Thyroid gland (tissue), 4 donors: ENCODE measurements at regions not wholly inside any gene's neighbourhood (a gene's known extent, or its start where the extent isn't known, plus 50 kb on each side); places are given as distances from the start of the nearest gene placed in this dataset.
"Not testable (repeated sequence)": the region's sequence is repeated elsewhere in the genome, so short reads cannot be mapped to it uniquely, and the experiment has no call there.

Experiments used
- DNase-seq, 2 donors: peaks; one replicate each; pipeline ENCODE4 v3.0.0-alpha.2; 2019
- H3K27ac ChIP-seq, 3 donors: fragments of 200-600 bp; sonication (generic); 1 replicate in 2 of 3; 2 replicates in 1 of 3; pipeline ENCODE4 v1.5.1; 2016 to 2019; ENCODE audit warnings: mild to moderate bottlenecking in 1 of 3, moderate library complexity in 1 of 3
- H3K27me3 ChIP-seq: fragments of 200-600 bp; sonication (generic); one replicate; pipeline ENCODE4 v1.5.1; 2019
- H3K36me3 ChIP-seq, 2 donors: fragments of 200-600 bp; sonication (generic); one replicate each; pipeline ENCODE4 v1.5.1; 2016 to 2019
- H3K4me1 ChIP-seq, 2 donors: fragments of 200-600 bp; sonication (generic); one replicate each; pipeline ENCODE4 v1.5.1; 2017 to 2019
- H3K4me3 ChIP-seq, 3 donors: fragments of 200-600 bp; sonication (generic); replicated peaks in 1 of 3; 1 replicate in 2 of 3; 2 replicates in 1 of 3; pipeline ENCODE4 v1.5.1; 2016; ENCODE audit warnings: mild to moderate bottlenecking in 1 of 3
- H3K9me3 ChIP-seq: fragments of 200-600 bp; sonication (generic); one replicate; pipeline ENCODE4 v1.5.1; 2017
- POLR2A ChIP-seq, 2 donors: fragments of 450-650 bp; IDR thresholded peaks; one replicate each; pipeline ENCODE4 v1.6.1; 2017; ENCODE audit warnings: antibody characterized with exemption in 2 of 2, mild to moderate bottlenecking in 2 of 2, moderate library complexity in 1 of 2
- WGBS, 2 donors: methylation state at CpG; one replicate each; pipeline ENCODE4 v1.1.5; 2017; 5-methylcytosine and 5-hydroxymethylcytosine counted together
- intact Hi-C: fragments of 100-400 bp; cut with DNase I; formaldehyde crosslinking; loops from one replicate; pipeline ENCODE4 v1.15.1; 2023
- TF ChIP-seq, protein P1 (sequence below), 6 experiments: fragments of 200-600 bp in 3 of 6; fragments of 450-650 bp in 3 of 6; sonication (generic) in 3 of 6; IDR thresholded peaks; one replicate each; pipeline ENCODE4 v1.5.1; 2016 to 2019; ENCODE audit warnings: antibody characterized with exemption in 6 of 6, mild to moderate bottlenecking in 2 of 6, inconsistent platforms in 1 of 6, moderate library complexity in 1 of 6

DNA sequence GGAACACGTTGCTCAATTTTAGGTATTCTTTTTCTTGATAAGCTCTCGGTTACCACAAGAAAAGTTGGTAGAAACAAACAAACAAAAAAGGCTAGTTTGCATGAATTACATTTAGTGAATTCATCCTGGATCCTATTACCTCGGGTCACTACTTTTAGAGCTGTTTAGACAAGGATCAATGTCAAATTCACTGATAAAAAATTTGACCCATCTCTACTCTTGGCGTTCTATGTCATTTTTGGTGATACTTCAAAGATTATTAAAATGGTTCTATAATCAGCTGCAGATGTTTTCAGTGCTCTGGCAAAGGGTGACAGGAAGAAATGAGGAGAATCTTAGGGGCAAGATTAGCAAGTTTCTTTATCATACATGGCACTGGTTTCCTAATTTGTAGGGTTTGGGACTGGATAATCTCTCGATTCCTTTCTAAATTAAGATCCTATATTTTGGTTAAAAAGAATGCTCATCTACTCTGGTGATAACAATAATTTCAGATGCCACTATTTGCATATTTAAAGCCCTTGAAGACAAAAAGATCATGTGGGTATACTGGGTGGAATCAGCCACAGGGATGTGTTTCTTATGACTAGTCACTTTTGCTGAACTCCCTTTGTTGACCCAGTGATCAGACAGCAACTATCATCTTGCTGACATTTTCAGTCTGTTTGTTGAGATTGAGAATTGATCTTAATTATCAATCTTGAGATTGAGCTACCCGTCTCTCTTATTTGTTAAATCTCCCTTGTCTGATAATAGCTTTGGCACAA, 442.9 kb downstream of the AASDHPPT start:
- no peak overlapping the region for H3K4me3 ChIP-seq
- no peak overlapping the region for H3K27ac ChIP-seq
- WGBS, 2 donors = 82 to 84% methylated on average over 6 of the region's 6 CpGs
- H3K9me3 ChIP-seq = no peaks in the 10 kb centered on the region
- intact Hi-C loops = no loop called here
- TF ChIP-seq, protein P1, sequence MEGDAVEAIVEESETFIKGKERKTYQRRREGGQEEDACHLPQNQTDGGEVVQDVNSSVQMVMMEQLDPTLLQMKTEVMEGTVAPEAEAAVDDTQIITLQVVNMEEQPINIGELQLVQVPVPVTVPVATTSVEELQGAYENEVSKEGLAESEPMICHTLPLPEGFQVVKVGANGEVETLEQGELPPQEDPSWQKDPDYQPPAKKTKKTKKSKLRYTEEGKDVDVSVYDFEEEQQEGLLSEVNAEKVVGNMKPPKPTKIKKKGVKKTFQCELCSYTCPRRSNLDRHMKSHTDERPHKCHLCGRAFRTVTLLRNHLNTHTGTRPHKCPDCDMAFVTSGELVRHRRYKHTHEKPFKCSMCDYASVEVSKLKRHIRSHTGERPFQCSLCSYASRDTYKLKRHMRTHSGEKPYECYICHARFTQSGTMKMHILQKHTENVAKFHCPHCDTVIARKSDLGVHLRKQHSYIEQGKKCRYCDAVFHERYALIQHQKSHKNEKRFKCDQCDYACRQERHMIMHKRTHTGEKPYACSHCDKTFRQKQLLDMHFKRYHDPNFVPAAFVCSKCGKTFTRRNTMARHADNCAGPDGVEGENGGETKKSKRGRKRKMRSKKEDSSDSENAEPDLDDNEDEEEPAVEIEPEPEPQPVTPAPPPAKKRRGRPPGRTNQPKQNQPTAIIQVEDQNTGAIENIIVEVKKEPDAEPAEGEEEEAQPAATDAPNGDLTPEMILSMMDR (IDR thresholded peaks at IDR 0.05) = no peak
- TF ChIP-seq POLR2A (IDR thresholded peaks at IDR 0.05) = no peak
- no peak for DNase-seq
- H3K4me1 ChIP-seq = no peaks in the 10 kb centered on the region
- H3K36me3 ChIP-seq = no peaks in the 10 kb centered on the region
- H3K27me3 ChIP-seq = no peaks in the 10 kb centered on the region

DNA sequence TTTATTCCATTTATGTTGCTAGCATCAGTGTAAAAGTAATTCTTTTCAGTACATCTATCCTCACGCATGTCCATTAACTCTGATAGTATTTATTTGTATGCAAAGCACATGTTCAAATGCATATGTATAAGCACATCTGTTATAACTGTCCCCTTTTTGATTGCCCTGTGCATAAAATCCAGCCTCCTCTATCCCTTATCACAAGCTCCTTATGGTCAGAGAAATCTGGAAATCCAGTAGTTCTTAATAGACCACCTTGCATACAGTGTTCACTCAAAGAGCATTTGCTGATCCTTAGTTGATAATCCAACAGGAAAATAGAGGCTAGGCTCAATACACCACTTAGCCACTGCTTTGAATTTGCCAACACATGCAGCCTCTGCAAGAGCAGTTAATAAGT, 443.5 kb downstream of the AASDHPPT start:
- no peaks in the 10 kb centered on the region for H3K27me3 ChIP-seq
- H3K36me3 ChIP-seq = no peaks in the 10 kb centered on the region
- TF ChIP-seq POLR2A (IDR thresholded peaks at IDR 0.05) = no peak
- TF ChIP-seq, protein P1 (IDR thresholded peaks at IDR 0.05) = no peak
- H3K4me3 ChIP-seq = no peak overlapping the region
- intact Hi-C loops = no loop called here
- H3K27ac ChIP-seq = no peak overlapping the region
- 93 to 96% methylated on average over 1 of the region's 1 CpG for WGBS, 2 donors
- no peak for DNase-seq
- H3K4me1 ChIP-seq = no peaks in the 10 kb centered on the region
- H3K9me3 ChIP-seq = no peaks in the 10 kb centered on the region

DNA sequence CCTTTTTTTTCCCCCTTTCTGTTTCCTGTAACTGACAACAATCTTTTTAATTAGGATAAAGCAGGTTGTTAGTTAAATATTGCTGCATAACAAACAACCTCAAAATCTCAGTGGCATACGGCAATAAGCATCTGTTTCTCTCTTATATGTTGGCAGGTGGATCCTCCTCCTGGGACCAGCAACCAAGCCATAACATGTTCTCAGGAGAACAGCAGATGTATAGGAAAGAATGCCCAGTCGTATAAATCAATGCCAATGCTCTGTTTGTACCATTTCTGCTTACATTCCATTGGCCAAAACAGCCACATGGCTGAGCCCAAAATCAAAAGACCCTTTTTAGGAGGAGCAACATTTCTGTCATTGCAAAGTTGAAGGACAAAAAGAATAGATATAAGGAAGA, 445.7 kb downstream of the AASDHPPT start:
- intact Hi-C loops = no loop called here
- no peaks in the 10 kb centered on the region for H3K27me3 ChIP-seq
- no peaks in the 10 kb centered on the region for H3K4me1 ChIP-seq
- no peak overlapping the region for H3K4me3 ChIP-seq
- no peak for DNase-seq
- H3K27ac ChIP-seq = no peak overlapping the region
- H3K9me3 ChIP-seq = no peaks in the 10 kb centered on the region
- WGBS, 2 donors = 74 to 78% methylated on average over 2 of the region's 2 CpGs
- TF ChIP-seq, protein P1 (IDR thresholded peaks at IDR 0.05) = no peak
- no peak for TF ChIP-seq POLR2A (IDR thresholded peaks at IDR 0.05)
- H3K36me3 ChIP-seq = no peaks in the 10 kb centered on the region

DNA sequence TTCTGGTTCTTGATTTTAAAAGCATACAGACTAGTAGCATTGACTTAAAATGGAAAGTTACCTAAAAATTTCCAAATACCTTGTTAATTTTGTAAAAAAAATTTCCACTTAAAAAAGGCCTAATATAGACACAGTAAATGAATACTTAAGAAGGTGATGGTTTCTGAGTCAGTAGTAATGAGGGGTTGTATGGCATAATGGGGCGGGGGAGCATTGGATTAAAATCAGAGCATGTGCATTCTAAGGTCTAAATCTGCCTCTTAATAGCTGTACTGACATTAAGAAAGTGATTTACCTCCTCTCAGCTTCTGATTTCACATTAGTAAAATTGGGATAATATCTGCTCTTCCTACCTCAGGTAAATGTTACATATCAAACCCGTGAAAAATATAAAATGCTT, 446.5 kb downstream of the AASDHPPT start:
- no peak for DNase-seq
- TF ChIP-seq, protein P1 (IDR thresholded peaks at IDR 0.05) = no peak
- TF ChIP-seq POLR2A (IDR thresholded peaks at IDR 0.05) = no peak
- H3K27ac ChIP-seq = no peak overlapping the region
- H3K36me3 ChIP-seq = no peaks in the 10 kb centered on the region
- intact Hi-C loops = no loop called here
- WGBS, 2 donors = 89 to 93% methylated on average over 2 of the region's 2 CpGs
- no peak overlapping the region for H3K4me3 ChIP-seq
- H3K4me1 ChIP-seq = no peaks in the 10 kb centered on the region
- H3K27me3 ChIP-seq = no peaks in the 10 kb centered on the region
- H3K9me3 ChIP-seq = no peaks in the 10 kb centered on the region

DNA sequence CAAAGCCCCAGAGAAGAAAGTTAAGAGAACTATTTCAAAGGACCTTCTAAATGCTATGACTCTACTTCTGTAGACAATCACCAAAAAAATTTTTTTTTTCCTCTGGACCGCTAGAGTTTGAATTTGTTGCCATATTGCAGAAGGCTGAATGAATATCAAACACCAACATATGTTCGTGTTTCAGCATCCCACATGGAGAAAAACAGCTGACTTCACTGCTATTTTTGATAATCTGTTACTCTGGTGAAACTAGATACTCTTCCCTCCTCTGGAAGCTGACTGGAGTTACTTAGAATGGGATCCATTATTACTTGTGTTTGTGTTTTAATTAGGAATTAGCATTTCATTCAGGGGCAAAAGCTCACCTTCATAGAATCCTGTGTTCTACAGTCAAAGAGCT, 447.0 kb downstream of the AASDHPPT start:
- Histone ChIP-seq H3K9me3 (no peaks in the 10 kb centered on the region), H3K4me3 (no peak overlapping the region), H3K27me3 (no peaks in the 10 kb centered on the region), H3K27ac (no peak overlapping the region), H3K4me1 (no peaks in the 10 kb centered on the region), H3K36me3 (no peaks in the 10 kb centered on the region)
- DNase-seq = no peak
- no peak for TF ChIP-seq POLR2A (IDR thresholded peaks at IDR 0.05)
- TF ChIP-seq, protein P1 (IDR thresholded peaks at IDR 0.05) = no peak
- intact Hi-C loops = no loop called here
- 68 to 73% methylated on average over 2 of the region's 2 CpGs for WGBS, 2 donors

DNA sequence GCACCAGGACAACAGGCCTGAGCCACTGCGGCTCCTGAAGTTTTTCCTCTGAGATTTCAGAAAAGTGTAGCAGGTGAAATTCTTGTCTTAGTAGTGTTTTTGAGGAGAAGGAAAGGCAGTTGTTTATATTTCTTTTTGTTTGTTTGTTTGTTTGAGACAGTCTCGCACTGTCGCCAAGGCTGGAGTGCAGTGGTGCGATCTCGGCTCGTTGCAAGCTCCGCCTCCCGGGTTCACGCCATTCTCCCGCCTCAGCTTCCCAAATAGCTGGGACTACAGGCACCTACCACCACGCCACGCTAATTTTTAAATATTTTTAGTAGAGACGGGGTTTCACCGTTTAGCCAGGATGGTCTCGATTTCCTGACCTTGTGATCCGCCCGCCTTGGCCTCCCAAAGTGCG, 454.2 kb downstream of the AASDHPPT start:
- H3K4me1 ChIP-seq, intact Hi-C loops, H3K9me3 ChIP-seq, H3K27ac ChIP-seq, H3K4me3 ChIP-seq, DNase-seq, H3K36me3 ChIP-seq, H3K27me3 ChIP-seq: not testable (repeated sequence)
- 92 to 96% methylated on average over 18 of the region's 18 CpGs for WGBS, 2 donors
